Stomach smooth muscle (tissue), 2 donors: ENCODE measurements at regions not wholly inside any gene's neighbourhood (a gene's known extent, or its start where the extent isn't known, plus 50 kb on each side); places are given as distances from the start of the nearest gene placed in this dataset.

Experiments used
- H3K27ac ChIP-seq: one replicate; pipeline ENCODE4 v1.7.0; 2013; ENCODE audit warnings: mild to moderate bottlenecking, low read length, inconsistent platforms
- H3K27me3 ChIP-seq, 2 donors: one replicate each; pipeline ENCODE4 v1.7.0; 2013; ENCODE audit warnings: low read length in 2 of 2; ENCODE audit not compliant: insufficient read depth in 2 of 2, control insufficient read depth in 1 of 2
- H3K36me3 ChIP-seq, 2 donors: one replicate each; pipeline ENCODE4 v1.7.0; 2013; ENCODE audit warnings: low read length in 2 of 2; ENCODE audit not compliant: control insufficient read depth in 2 of 2, insufficient read depth in 2 of 2
- H3K4me1 ChIP-seq: one replicate; pipeline ENCODE4 v1.7.0; 2013; ENCODE audit warnings: low read length; ENCODE audit not compliant: control insufficient read depth, insufficient read depth
- H3K4me3 ChIP-seq, 2 donors: one replicate each; pipeline ENCODE4 v1.7.0; 2013; ENCODE audit warnings: low read length in 2 of 2
- H3K9ac ChIP-seq, 2 donors: one replicate each; pipeline ENCODE4 v1.7.0; 2013; ENCODE audit warnings: low read length in 2 of 2, mild to moderate bottlenecking in 1 of 2
- H3K9me3 ChIP-seq, 2 donors: one replicate each; pipeline ENCODE4 v1.7.0; 2013; ENCODE audit warnings: low read length in 2 of 2; ENCODE audit not compliant: control insufficient read depth in 2 of 2
- donor health status: healthy.
- donor health status: Pancreatic carcinoma.

DNA sequence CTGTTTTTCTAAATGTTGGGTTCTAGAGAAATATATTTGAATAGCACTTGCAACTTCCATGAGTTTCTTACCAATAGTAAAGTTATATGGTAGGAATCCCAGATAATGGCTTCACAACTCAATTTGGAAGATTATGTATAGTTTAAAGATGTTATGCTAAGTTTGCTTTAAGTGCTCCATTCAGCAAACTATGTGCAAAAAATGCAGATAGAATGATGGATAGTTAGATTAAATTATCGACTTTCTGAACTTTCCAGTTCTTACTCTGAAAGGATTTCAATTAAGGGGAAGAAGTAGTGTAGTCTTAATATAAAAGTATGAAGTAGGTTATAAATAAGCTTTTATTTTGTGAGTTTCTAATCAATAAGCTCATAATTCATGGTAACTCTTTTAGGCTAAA is 60.7 kb upstream of the NFKB1 start:
- no peak overlapping the region for H3K27ac ChIP-seq
- H3K4me1 ChIP-seq, result no peaks in the 10 kb centered on the region
- no peak overlapping the region for H3K9ac ChIP-seq
- no peaks in the 10 kb centered on the region for H3K36me3 ChIP-seq
- no peaks in the 10 kb centered on the region for H3K27me3 ChIP-seq
- no peaks in the 10 kb centered on the region for H3K9me3 ChIP-seq
- H3K4me3 ChIP-seq, result no peak overlapping the region

DNA sequence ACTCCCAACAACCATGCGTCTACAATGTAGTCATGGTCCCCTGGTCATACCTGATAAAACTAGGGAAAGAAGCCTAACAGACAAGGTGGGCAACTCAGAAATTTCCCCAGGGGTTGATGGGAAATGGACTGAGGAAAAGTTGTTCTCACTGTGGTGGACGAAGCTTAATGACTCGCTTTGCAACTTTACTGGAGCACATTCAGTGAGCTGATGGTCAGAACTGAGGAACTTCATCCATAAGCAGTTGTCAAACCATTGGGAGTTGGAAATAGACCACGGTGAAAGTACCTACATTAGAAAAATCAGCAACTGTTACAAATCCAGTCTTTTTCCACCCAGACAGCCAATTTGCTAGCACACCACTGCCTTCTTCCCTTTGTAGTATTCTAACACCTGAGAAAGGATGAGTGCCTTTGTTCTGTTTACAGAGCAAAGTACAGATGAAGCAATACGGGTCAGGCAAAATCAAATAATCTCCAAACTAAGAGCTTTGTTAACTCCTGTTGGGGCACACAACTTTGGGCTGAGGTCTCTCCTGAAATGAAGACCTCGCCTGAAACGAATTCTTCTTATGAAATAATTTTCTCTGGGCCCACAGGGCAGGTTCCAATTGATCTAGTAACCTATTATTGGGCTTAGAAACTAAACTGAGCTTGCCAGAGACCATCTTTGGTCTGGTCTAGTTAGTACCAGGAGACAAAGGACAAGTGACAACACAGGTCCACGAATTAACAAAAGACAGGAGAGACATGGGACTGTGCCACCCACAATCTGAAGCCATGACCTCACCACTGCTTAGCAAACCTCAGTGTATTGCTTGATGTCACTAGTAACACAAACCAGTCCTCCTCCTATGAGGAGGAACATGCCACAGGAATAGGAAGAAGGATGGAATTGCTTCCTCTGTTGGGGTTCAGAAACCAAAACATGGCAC is 58.9 kb upstream of the NFKB1 start:
- H3K36me3 ChIP-seq, result no peaks in the 10 kb centered on the region
- no peak overlapping the region for H3K9ac ChIP-seq
- no peaks in the 10 kb centered on the region for H3K27me3 ChIP-seq
- no peaks in the 10 kb centered on the region for H3K9me3 ChIP-seq
- no peak overlapping the region for H3K27ac ChIP-seq
- H3K4me3 ChIP-seq, result no peak overlapping the region
- no peaks in the 10 kb centered on the region for H3K4me1 ChIP-seq

DNA sequence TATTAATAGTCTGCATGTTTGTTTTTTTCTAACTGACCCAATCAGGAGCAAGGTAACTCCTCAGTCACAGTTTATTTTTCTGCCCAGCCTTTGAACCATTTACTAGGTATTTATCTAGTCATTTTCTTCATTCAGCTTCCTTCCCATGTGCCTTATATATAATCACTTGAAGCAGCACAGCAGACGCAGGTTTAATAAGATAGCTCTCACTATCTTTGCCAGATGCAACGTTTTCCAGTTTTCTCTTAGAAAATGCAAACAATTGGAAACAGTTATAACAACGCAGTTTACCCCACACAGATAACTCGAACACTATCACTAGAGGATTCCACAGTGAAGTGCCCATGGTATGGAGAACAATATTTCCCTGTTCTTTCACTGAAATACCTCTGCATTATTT is 56.4 kb upstream of the NFKB1 start:
- no peak overlapping the region for H3K4me3 ChIP-seq
- H3K36me3 ChIP-seq, result no peaks in the 10 kb centered on the region
- H3K27me3 ChIP-seq, result no peaks in the 10 kb centered on the region
- no peaks in the 10 kb centered on the region for H3K4me1 ChIP-seq
- no peak overlapping the region for H3K27ac ChIP-seq
- no peaks in the 10 kb centered on the region for H3K9me3 ChIP-seq
- H3K9ac ChIP-seq, result no peak overlapping the region

DNA sequence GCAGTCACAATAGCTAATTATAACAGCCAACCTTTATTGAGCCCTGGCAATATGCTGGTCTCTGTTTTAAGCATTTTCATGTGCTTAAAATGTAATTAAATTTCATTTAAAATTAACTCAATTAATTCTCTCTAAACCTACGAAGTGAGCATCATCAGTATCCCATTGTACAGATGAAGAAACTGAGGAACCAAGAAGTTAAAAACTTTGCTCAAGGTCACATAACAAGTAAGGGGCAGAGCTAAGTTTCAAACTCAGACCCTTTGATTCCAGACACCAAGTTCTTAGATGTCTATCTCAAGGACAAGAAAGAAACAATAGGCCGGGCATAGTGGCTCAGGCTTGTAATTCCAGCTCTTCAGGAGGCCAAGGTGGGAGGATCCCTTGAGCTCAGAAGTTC is 55.9 kb upstream of the NFKB1 start:
- Histone ChIP-seq H3K27me3 (no peaks in the 10 kb centered on the region), H3K4me3 (no peak overlapping the region), H3K4me1 (no peaks in the 10 kb centered on the region), H3K9ac (no peak overlapping the region), H3K9me3 (no peaks in the 10 kb centered on the region), H3K36me3 (no peaks in the 10 kb centered on the region), H3K27ac (no peak overlapping the region)

DNA sequence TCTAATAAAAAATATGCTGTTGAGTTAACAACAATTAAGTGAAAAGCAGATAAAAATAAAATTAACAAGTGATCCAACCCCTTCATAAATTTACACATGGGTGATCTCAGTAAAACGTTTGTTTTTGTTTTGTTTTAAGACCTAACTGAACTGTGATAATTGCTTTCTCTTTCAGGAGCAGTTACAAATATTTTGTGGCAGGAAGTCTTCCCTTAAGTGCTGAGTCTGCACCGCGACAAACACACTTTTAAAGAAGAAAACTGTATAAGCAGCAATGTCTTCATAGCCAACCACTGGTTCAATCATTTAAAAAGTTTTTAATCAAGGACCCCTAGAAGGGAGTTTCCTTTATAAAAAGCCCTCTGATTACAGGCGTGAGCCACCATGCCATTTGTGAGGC is 53.7 kb upstream of the NFKB1 start:
- Histone ChIP-seq H3K27ac (no peak overlapping the region), H3K36me3 (no peaks in the 10 kb centered on the region), H3K4me1 (no peaks in the 10 kb centered on the region), H3K4me3 (no peak overlapping the region), H3K9ac (no peak overlapping the region), H3K9me3 (no peaks in the 10 kb centered on the region), H3K27me3 (no peaks in the 10 kb centered on the region)

DNA sequence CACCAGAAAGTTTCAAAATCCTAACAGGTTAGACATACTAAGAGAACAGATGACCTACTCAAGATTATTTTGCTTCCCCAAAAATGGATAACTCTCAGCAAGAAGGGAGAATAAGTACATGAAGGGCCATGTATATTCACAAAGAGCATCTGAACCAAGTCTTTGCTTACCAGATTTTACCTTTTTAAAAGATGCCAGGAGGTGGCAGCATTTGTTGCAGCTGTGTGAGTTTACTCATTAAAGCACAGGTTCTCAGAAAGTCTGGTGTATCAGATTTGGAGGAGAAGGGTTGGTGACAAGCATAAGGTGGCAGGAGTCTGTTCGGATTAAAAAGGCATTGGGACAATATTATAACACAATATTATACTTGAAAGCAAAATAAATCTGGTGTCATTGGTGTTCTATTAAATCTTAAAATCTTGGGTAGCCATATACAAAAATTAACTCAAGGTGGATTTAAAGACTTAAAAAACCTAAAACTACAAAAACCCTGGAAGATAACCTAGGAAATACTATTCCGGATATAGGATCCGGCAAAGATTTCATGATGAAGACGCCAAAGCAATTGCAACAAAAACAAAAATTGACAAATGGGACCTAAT is 51.3 kb upstream of the NFKB1 start:
- Histone ChIP-seq H3K36me3 (no peaks in the 10 kb centered on the region), H3K27ac (no peak overlapping the region), H3K9me3 (no peaks in the 10 kb centered on the region), H3K4me1 (no peaks in the 10 kb centered on the region), H3K9ac (no peak overlapping the region), H3K27me3 (no peaks in the 10 kb centered on the region), H3K4me3 (no peak overlapping the region)

DNA sequence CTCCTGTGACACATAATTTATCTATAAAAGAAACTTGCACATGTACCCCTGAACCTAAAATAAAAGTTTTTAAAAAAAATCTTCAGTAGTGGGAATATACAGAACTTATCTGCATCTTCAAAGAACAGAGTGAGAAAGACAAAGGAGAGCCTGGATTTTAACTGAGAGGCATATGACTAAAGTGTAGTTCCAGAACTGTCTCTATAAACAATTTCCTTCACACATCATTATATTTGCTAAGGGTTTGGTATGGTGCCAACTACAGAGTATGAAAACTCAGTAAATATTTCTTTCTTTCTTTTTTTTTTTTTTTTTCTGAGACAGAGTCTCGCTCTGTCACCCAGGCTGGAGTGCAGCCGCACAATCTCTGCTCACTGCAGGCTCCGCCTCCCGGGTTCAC is 49.9 kb upstream of the NFKB1 start:
- H3K4me1 ChIP-seq, result no peaks in the 10 kb centered on the region
- H3K36me3 ChIP-seq, result no peaks in the 10 kb centered on the region
- no peaks in the 10 kb centered on the region for H3K9me3 ChIP-seq
- H3K9ac ChIP-seq, result no peak overlapping the region
- H3K27me3 ChIP-seq, result no peaks in the 10 kb centered on the region
- no peak overlapping the region for H3K27ac ChIP-seq
- no peak overlapping the region for H3K4me3 ChIP-seq
